ENCODE measurements at regions not wholly inside any gene's neighbourhood (a gene's known extent, or its start where the extent isn't known, plus 50 kb on each side); places are given as distances from the start of the nearest gene placed in this dataset.

GRCh38 chr7:142362349-142362748, 104.5 kb upstream of the PRSS58 start:
- H3K27me3 ChIP-seq (ENCODE audit: low read depth): no peaks in the 10 kb centered on the region
- intact Hi-C loops (cut with micrococcal nuclease): no loop called here
- no peak overlapping the region for H3K27ac ChIP-seq (replicated peaks)
- DNase-seq: no peak
- H3K9me3 ChIP-seq (replicated peaks): peaks cover 11% of the 10 kb centered on the region
- no peak for TF ChIP-seq CTCF (IDR thresholded peaks at IDR 0.05; ENCODE audit: borderline replicate concordance)
- H3K36me3 ChIP-seq: no peaks in the 10 kb centered on the region
- no peak overlapping the region for H3K4me3 ChIP-seq
- no peaks in the 10 kb centered on the region for H3K4me1 ChIP-seq

GRCh38 chr7:142359694-142360279, 101.9 kb upstream of the PRSS58 start:
- no peak for DNase-seq
- no peaks in the 10 kb centered on the region for H3K36me3 ChIP-seq
- peaks cover 5% of the 10 kb centered on the region for H3K27me3 ChIP-seq (ENCODE audit: low read depth)
- no peak for TF ChIP-seq CTCF (IDR thresholded peaks at IDR 0.05; ENCODE audit: borderline replicate concordance)
- no peak overlapping the region for H3K27ac ChIP-seq (replicated peaks)
- peaks cover 8% of the 10 kb centered on the region for H3K9me3 ChIP-seq (replicated peaks)
- intact Hi-C loops (cut with micrococcal nuclease): no loop called here
- no peak overlapping the region for H3K4me3 ChIP-seq
- H3K4me1 ChIP-seq: no peaks in the 10 kb centered on the region

GRCh38 chr7:142357953-142358520, 100.2 kb upstream of the PRSS58 start:
- intact Hi-C loops (cut with micrococcal nuclease): no loop called here
- peak; percentile 67 for TF ChIP-seq CTCF (IDR thresholded peaks at IDR 0.05; ENCODE audit: borderline replicate concordance)
- no peak overlapping the region for H3K27ac ChIP-seq (replicated peaks)

GRCh38 chr7:142356166-142356565, 98.3 kb upstream of the PRSS58 start:
- no peak for DNase-seq
- no peaks in the 10 kb centered on the region for H3K4me1 ChIP-seq
- H3K4me3 ChIP-seq: no peak overlapping the region
- intact Hi-C loops (cut with micrococcal nuclease): no loop called here
- peaks cover 1% of the 10 kb centered on the region for H3K9me3 ChIP-seq (replicated peaks)
- peaks cover 5% of the 10 kb centered on the region for H3K27me3 ChIP-seq (ENCODE audit: low read depth)
- no peak for TF ChIP-seq CTCF (IDR thresholded peaks at IDR 0.05; ENCODE audit: borderline replicate concordance)
- H3K27ac ChIP-seq (replicated peaks): no peak overlapping the region
- no peaks in the 10 kb centered on the region for H3K36me3 ChIP-seq

More at GRCh38 chr7:142357953-142358520, 100.2 kb upstream of the PRSS58 start:
- no peak for DNase-seq
- no peaks in the 10 kb centered on the region for H3K4me1 ChIP-seq
- no peaks in the 10 kb centered on the region for H3K36me3 ChIP-seq
- H3K27me3 ChIP-seq (ENCODE audit: low read depth): peaks cover 5% of the 10 kb centered on the region
- peaks cover 8% of the 10 kb centered on the region for H3K9me3 ChIP-seq (replicated peaks)
- no peak overlapping the region for H3K4me3 ChIP-seq

GRCh38 chr7:142355328-142355727, 97.5 kb upstream of the PRSS58 start:
- intact Hi-C loops (cut with micrococcal nuclease): no loop called here
- DNase-seq: no peak
- Histone ChIP-seq H3K27me3 (ENCODE audit: low read depth) (peaks cover 10% of the 10 kb centered on the region), H3K9me3 (replicated peaks) (no peaks in the 10 kb centered on the region), H3K4me3 (no peak overlapping the region), H3K4me1 (no peaks in the 10 kb centered on the region), H3K36me3 (no peaks in the 10 kb centered on the region), H3K27ac (replicated peaks) (no peak overlapping the region)
- no peak for TF ChIP-seq CTCF (IDR thresholded peaks at IDR 0.05; ENCODE audit: borderline replicate concordance)

All from left ventricle myocardium inferior (tissue), 1 donor.